ENCODE measurements at regions not wholly inside any gene's neighbourhood (a gene's known extent, or its start where the extent isn't known, plus 50 kb on each side); places are given as distances from the start of the nearest gene placed in this dataset.
A peak's percentile ranks its signal among the peaks of the same experiment; 100 is the strongest.
"Not testable (repeated sequence)": the region's sequence is repeated elsewhere in the genome, so short reads cannot be mapped to it uniquely, and the experiment has no call there.

GRCh38 chr3:102348904-102349303 is 85.9 kb upstream of the ZPLD1 start:
- H3K9me3 Mint-ChIP-seq (ENCODE audit: low read depth) = no peaks in the 10 kb centered on the region
- no peak overlapping the region for H3K4me3 Mint-ChIP-seq
- POLR2A ChIA-PET = no interaction called here
- H3K27ac Mint-ChIP-seq = no peak overlapping the region
- intact Hi-C loops (cut with DNase I, micrococcal nuclease) = no loop called here
- no peaks in the 10 kb centered on the region for H3K4me1 Mint-ChIP-seq
- no peaks in the 10 kb centered on the region for H3K36me3 Mint-ChIP-seq (ENCODE audit: low read depth)
- ATAC-seq = no peak
- CTCF ChIA-PET = interaction anchor here (0.6 to 1.2 kb wide), 2 partner anchors 120 to 330 kb away, joined by 3 to 5 read pairs; no protein-coding TSS in a partner anchor
- peaks cover 15% of the 10 kb centered on the region for H3K27me3 Mint-ChIP-seq
- no peak for DNase-seq

DNA sequence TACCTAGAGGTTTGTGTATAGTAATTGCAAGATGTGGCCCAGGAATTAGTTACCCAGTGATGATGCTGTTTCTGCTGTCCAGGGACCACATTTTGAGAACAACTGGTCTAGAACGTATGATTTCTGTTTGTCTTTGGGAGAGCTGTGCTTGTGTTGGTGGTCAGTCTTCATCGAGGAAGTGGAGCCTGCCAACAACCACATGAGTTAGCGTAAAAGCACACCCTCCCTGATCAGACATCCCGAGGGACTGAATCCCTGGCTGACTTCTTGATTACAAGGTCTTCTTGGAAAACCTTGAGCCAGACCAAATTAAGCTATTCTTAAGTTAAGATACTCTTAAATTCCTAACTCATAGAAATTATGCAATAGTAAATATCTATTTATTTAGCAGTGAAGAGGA is 81.7 kb upstream of the ZPLD1 start:
- ChIA-PET CTCF (interaction anchor here (0.6 kb wide), 1 partner anchor 183 kb away, joined by 3 read pairs; no protein-coding TSS in a partner anchor), POLR2A (no interaction called here)
- Mint-ChIP-seq H3K4me3 (no peak overlapping the region), H3K36me3 (ENCODE audit: low read depth) (no peaks in the 10 kb centered on the region), H3K27me3 (no peaks in the 10 kb centered on the region), H3K27ac (no peak overlapping the region), H3K9me3 (ENCODE audit: low read depth) (no peaks in the 10 kb centered on the region), H3K4me1 (no peaks in the 10 kb centered on the region)
- intact Hi-C loops (cut with DNase I, micrococcal nuclease) = no loop called here
- no peak for DNase-seq
- ATAC-seq = no peak

DNA sequence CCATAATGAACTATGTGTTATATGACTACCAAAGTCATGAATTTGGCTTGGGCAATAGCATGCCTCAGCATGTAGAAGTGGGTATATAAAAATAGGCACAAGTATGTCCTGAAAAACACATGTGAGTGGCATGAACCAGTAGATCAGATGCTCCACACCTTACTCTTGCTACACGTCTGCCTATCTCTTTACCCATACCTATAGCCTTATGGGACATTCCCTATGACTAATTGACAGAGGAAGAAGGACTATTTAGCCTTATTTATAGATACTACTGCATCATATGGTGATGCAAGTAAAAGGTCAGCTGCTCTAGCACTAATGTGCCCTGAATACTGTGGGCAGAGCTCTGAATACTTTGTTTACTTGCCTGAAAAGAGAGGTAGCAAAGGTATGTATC is 81.0 kb upstream of the ZPLD1 start:
- ChIA-PET CTCF (interaction anchor here (0.6 kb wide), 1 partner anchor 183 kb away, joined by 3 read pairs; no protein-coding TSS in a partner anchor), POLR2A (no interaction called here)
- Mint-ChIP-seq H3K27me3 (no peaks in the 10 kb centered on the region), H3K36me3 (ENCODE audit: low read depth) (no peaks in the 10 kb centered on the region), H3K9me3 (ENCODE audit: low read depth) (no peaks in the 10 kb centered on the region), H3K27ac (no peak overlapping the region), H3K4me3 (no peak overlapping the region), H3K4me1 (no peaks in the 10 kb centered on the region)
- ATAC-seq = no peak
- no peak for DNase-seq
- intact Hi-C loops (cut with DNase I, micrococcal nuclease) = no loop called here

DNA sequence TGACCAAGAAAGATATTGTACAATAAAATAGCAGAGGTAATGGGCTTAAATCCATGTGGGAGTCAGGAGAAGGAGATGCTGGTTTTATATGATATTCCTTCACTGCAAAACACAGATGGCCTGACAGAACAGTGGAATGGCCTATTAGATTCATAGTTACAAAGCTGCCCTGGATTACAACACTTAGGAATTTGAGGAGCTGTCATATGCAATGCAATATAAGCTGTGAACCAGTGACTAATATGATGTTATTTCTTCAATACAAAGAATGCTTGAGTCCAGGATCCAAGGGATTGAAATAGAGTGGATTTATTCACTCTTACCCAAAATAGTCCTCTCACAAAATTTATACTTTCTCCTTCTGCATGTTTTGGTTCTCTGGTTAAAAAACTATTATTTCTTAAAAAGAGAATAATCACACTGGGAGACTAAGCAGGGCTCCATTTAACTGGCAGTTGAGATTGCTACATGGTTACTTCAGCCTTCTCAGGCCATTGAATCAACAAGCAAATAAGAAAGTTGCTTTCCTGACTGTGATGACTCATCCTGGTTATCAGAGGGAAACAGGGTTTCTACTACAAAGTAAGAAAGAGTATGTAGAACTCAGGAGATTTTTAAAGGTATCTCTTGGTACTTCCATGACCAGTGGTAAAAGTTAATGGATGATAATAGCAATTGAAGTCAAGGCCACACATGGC is 79.8 kb upstream of the ZPLD1 start:
- no peak for DNase-seq
- Mint-ChIP-seq H3K36me3 (ENCODE audit: low read depth) (no peaks in the 10 kb centered on the region), H3K4me1 (no peaks in the 10 kb centered on the region), H3K27me3 (no peaks in the 10 kb centered on the region), H3K9me3 (ENCODE audit: low read depth) (no peaks in the 10 kb centered on the region), H3K4me3 (no peak overlapping the region), H3K27ac (no peak overlapping the region)
- no peak for ATAC-seq
- intact Hi-C loops (cut with DNase I, micrococcal nuclease) = no loop called here
- ChIA-PET POLR2A (no interaction called here), CTCF (no interaction called here)

- POLR2A ChIA-PET = no interaction called here
- Mint-ChIP-seq H3K4me3 (no peak overlapping the region), H3K36me3 (ENCODE audit: low read depth) (no peaks in the 10 kb centered on the region), H3K27ac (no peak overlapping the region), H3K27me3 (no peaks in the 10 kb centered on the region), H3K9me3 (ENCODE audit: low read depth) (no peaks in the 10 kb centered on the region), H3K4me1 (no peaks in the 10 kb centered on the region)
- intact Hi-C loops (cut with DNase I, micrococcal nuclease) = no loop called here
- DNase-seq (no peak), ATAC-seq (no peak)
- CTCF ChIA-PET = no interaction called here
Measured at GRCh38 chr3:102356506-102356905, 78.3 kb upstream of the ZPLD1 start.

DNA sequence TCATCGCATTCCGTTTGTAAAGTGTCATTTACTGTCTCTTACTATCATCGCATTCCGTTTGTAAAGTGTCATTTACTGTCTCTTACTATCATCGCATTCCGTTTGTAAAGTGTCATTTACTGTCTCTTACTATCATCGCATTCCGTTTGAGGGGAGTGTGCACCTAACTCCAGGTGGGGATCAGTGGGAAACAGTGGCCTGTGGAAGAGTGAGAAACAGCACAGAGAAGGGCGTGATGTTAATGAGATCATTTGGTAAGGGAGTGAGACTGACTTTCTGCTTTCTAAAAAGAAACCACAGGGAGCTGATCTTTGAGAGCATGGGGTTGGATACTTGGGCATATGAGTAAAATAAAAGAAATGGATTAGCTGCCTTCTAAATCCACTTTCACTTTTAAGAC is 77.5 kb upstream of the ZPLD1 start:
- intact Hi-C loops (cut with DNase I, micrococcal nuclease); CTCF ChIA-PET; H3K27ac Mint-ChIP-seq; DNase-seq; POLR2A ChIA-PET; H3K4me1 Mint-ChIP-seq; H3K4me3 Mint-ChIP-seq; H3K36me3 Mint-ChIP-seq (ENCODE audit: low read depth); ATAC-seq; H3K9me3 Mint-ChIP-seq (ENCODE audit: low read depth); H3K27me3 Mint-ChIP-seq: not testable (repeated sequence)

GRCh38 chr3:102360183-102360860 is 74.5 kb upstream of the ZPLD1 start:
- no peak overlapping the region for H3K4me3 Mint-ChIP-seq
- CTCF ChIA-PET = no interaction called here
- DNase-seq = no peak
- ATAC-seq = no peak
- H3K27me3 Mint-ChIP-seq = no peaks in the 10 kb centered on the region
- POLR2A ChIA-PET = no interaction called here
- no peaks in the 10 kb centered on the region for H3K4me1 Mint-ChIP-seq
- H3K27ac Mint-ChIP-seq = no peak overlapping the region
- H3K9me3 Mint-ChIP-seq (ENCODE audit: low read depth) = peaks cover 7% of the 10 kb centered on the region
- intact Hi-C loops (cut with DNase I, micrococcal nuclease) = no loop called here
- no peaks in the 10 kb centered on the region for H3K36me3 Mint-ChIP-seq (ENCODE audit: low read depth)

DNA sequence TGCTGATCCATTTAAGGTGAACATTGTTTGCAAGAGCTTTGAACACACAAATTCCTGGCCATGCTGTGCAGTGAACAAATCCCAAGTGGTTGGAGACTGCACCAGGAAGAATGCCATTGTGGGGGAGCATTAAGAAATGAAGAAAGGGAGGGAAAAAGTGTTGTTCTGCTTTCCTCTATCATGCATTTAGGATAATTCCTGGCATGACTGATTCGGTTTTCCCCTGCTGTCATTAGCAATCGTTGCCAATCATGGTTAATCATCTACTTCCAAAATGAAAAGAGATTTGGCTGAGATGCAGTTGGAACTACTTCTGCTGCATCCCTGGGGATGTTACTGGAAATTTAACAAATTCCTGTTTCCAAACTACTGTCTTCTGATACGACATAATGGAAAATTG is 73.7 kb upstream of the ZPLD1 start:
- Mint-ChIP-seq H3K27ac (no peak overlapping the region), H3K4me3 (no peak overlapping the region), H3K9me3 (ENCODE audit: low read depth) (peaks cover 8% of the 10 kb centered on the region), H3K4me1 (no peaks in the 10 kb centered on the region), H3K27me3 (no peaks in the 10 kb centered on the region), H3K36me3 (ENCODE audit: low read depth) (no peaks in the 10 kb centered on the region)
- intact Hi-C loops (cut with DNase I, micrococcal nuclease) = no loop called here
- ChIA-PET CTCF (no interaction called here), POLR2A (no interaction called here)
- DNase-seq = no peak
- ATAC-seq = no peak

- not testable (repeated sequence) for H3K27ac Mint-ChIP-seq
Measured at GRCh38 chr3:102366116-102366515, 68.7 kb upstream of the ZPLD1 start.

GRCh38 chr3:102374863-102375634 is 59.8 kb upstream of the ZPLD1 start:
- ChIA-PET POLR2A (no interaction called here), CTCF (interaction anchor here (0.6 to 1.0 kb wide), 2 partner anchors 47 to 145 kb away, joined by 3 to 4 read pairs; no protein-coding TSS in a partner anchor)
- H3K4me3 Mint-ChIP-seq = no peak overlapping the region
- no peaks in the 10 kb centered on the region for H3K9me3 Mint-ChIP-seq (ENCODE audit: low read depth)
- no peak overlapping the region for H3K27ac Mint-ChIP-seq
- DNase-seq (no peak), ATAC-seq (peak; percentile 65)
- peaks cover 6% of the 10 kb centered on the region for H3K27me3 Mint-ChIP-seq
- H3K36me3 Mint-ChIP-seq (ENCODE audit: low read depth) = no peaks in the 10 kb centered on the region
- intact Hi-C loops (cut with DNase I, micrococcal nuclease) = no loop called here
- no peaks in the 10 kb centered on the region for H3K4me1 Mint-ChIP-seq

More at GRCh38 chr3:102366116-102366515, 68.7 kb upstream of the ZPLD1 start:
- H3K4me1 Mint-ChIP-seq; intact Hi-C loops (cut with DNase I, micrococcal nuclease); ATAC-seq; H3K27me3 Mint-ChIP-seq; POLR2A ChIA-PET; DNase-seq; H3K36me3 Mint-ChIP-seq (ENCODE audit: low read depth); H3K4me3 Mint-ChIP-seq: not testable (repeated sequence)
- CTCF ChIA-PET = interaction anchor here (0.7 kb wide), 1 partner anchor 325 kb away, joined by 3 read pairs; no protein-coding TSS in a partner anchor
- H3K9me3 Mint-ChIP-seq (ENCODE audit: low read depth) = peaks cover 13% of the 10 kb centered on the region

DNA sequence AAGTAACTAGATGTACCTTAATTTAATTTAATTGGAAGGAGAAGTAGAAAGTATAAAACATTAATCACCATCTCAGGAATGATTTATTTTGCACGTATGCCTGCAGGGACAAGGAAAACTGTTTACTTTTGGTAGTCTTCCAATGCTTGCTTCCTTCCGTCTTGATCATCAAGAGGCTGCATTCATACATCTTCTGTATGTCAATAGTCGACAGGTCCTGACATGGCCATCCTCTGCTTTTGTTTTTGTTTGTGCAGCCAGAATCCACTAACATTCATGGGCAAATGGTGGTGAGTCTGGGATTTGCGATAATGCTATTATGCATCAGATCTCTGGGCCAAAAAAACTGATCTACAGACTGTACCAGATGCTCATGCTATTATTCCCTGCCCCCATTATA is 56.6 kb upstream of the ZPLD1 start:
- no peak overlapping the region for H3K27ac Mint-ChIP-seq
- ChIA-PET POLR2A (no interaction called here), CTCF (no interaction called here)
- ATAC-seq = no peak
- no peak overlapping the region for H3K4me3 Mint-ChIP-seq
- no peaks in the 10 kb centered on the region for H3K9me3 Mint-ChIP-seq (ENCODE audit: low read depth)
- no peak for DNase-seq
- H3K4me1 Mint-ChIP-seq = no peaks in the 10 kb centered on the region
- H3K27me3 Mint-ChIP-seq = peaks cover 6% of the 10 kb centered on the region
- intact Hi-C loops (cut with DNase I, micrococcal nuclease) = no loop called here
- no peaks in the 10 kb centered on the region for H3K36me3 Mint-ChIP-seq (ENCODE audit: low read depth)

DNA sequence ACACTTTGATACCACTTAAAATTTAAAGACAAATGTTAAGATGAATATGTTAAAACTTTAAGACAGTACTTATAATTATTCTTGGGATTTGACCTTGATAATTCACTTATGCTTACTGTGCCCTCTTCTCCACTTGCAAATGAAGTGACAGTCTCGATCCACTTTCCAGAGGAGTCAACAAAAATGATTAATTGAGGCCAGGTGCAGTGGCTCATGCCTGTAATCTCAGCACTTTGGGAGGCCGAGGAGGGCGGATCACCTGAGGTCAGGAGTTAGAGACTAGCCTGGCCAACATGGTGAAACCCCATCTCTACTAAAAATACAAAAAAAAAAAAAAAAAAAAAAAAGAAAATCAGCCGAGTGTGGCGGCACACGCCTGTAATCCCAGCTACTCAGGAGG is 52.6 kb upstream of the ZPLD1 start:
- H3K4me3 Mint-ChIP-seq; DNase-seq; H3K36me3 Mint-ChIP-seq (ENCODE audit: low read depth); H3K27me3 Mint-ChIP-seq; H3K9me3 Mint-ChIP-seq (ENCODE audit: low read depth); intact Hi-C loops (cut with DNase I, micrococcal nuclease); H3K27ac Mint-ChIP-seq; H3K4me1 Mint-ChIP-seq; ATAC-seq; POLR2A ChIA-PET: not testable (repeated sequence)
- CTCF ChIA-PET = interaction anchor here (1.1 kb wide), 1 partner anchor 148 kb away, joined by 4 read pairs; no protein-coding TSS in a partner anchor
